DOHH2 (cell line): ENCODE measurements at regions not wholly inside any gene's neighbourhood (a gene's known extent, or its start where the extent isn't known, plus 50 kb on each side); places are given as distances from the start of the nearest gene placed in this dataset.

Source experiments
- EZH2phosphoT487 ChIP-seq: fragments of 200-600 bp; sonication (generic); IDR thresholded peaks from 2 replicates; pipeline ENCODE4 v1.6.1; 2017; ENCODE audit warnings: borderline replicate concordance, mild to moderate bottlenecking, antibody characterized with exemption, low read length, moderate library complexity, mixed read lengths
- TF ChIP-seq, protein P1 (sequence below): fragments of 200-600 bp; sonication (generic); IDR thresholded peaks from one replicate; pipeline ENCODE4 v1.5.1; 2014; ENCODE audit warnings: antibody characterized with exemption, mild to moderate bottlenecking, low read depth, low read length; ENCODE audit not compliant: poor library complexity, severe bottlenecking

DNA sequence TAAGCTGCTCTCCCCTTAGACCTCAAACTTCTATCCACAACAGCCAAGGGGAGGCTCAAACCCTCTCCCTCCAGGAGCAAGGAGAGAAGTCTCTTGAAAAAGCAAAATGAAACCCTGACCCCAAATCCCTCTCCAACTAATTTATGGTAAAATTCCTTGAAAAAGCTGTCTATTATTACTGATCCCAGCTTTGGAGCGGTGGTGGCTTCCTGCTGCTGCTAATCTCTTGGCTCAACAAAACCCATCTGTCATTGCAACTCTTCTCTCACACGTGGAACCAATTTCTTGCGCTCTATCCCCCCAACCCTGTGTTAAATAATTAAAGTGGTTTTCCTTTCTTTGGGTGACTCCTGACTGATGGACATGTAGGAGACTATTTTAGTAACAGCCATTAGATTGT lies 64.1 kb upstream of the OXGR1 start:
- TF ChIP-seq, protein P1, sequence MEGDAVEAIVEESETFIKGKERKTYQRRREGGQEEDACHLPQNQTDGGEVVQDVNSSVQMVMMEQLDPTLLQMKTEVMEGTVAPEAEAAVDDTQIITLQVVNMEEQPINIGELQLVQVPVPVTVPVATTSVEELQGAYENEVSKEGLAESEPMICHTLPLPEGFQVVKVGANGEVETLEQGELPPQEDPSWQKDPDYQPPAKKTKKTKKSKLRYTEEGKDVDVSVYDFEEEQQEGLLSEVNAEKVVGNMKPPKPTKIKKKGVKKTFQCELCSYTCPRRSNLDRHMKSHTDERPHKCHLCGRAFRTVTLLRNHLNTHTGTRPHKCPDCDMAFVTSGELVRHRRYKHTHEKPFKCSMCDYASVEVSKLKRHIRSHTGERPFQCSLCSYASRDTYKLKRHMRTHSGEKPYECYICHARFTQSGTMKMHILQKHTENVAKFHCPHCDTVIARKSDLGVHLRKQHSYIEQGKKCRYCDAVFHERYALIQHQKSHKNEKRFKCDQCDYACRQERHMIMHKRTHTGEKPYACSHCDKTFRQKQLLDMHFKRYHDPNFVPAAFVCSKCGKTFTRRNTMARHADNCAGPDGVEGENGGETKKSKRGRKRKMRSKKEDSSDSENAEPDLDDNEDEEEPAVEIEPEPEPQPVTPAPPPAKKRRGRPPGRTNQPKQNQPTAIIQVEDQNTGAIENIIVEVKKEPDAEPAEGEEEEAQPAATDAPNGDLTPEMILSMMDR: no peak
- TF ChIP-seq EZH2phosphoT487: no peak
